IMR-90 (cell line): ENCODE measurements at regions not wholly inside any gene's neighbourhood (a gene's known extent, or its start where the extent isn't known, plus 50 kb on each side); places are given as distances from the start of the nearest gene placed in this dataset.

Experiments
- BHLHE40 ChIP-seq: fragments of 150-350 bp; IDR thresholded peaks from 2 replicates; pipeline ENCODE4 v1.6.1; 2016; ENCODE audit warnings: mild to moderate bottlenecking, low read depth, low read length
- CEBPB ChIP-seq: IDR thresholded peaks from 2 replicates; pipeline ENCODE4 v1.6.1; 2012; ENCODE audit warnings: low read depth, low read length, improper control_type of control experiment
- CHD1 ChIP-seq: IDR thresholded peaks from 2 replicates; pipeline ENCODE4 v1.6.1; 2012; ENCODE audit warnings: low read depth, low read length, improper control_type of control experiment
- CTCF ChIP-seq: conservative IDR thresholded peaks from 2 replicates; pipeline ENCODE4 v1.5.1; 2012; ENCODE audit warnings: mild to moderate bottlenecking, low read depth, low read length, improper control_type of control experiment
- ELK1 ChIP-seq: fragments of 150-350 bp; IDR thresholded peaks from 2 replicates; pipeline ENCODE4 v1.6.1; 2016; ENCODE audit warnings: low read depth, mild to moderate bottlenecking, low read length, moderate library complexity, borderline replicate concordance
- FOS ChIP-seq: fragments of 150-350 bp; IDR thresholded peaks from 2 replicates; pipeline ENCODE4 v1.6.1; 2016; ENCODE audit warnings: low read depth, low read length
- MXI1 ChIP-seq: IDR thresholded peaks from 2 replicates; pipeline ENCODE4 v1.6.1; 2012; ENCODE audit warnings: low read depth, mild to moderate bottlenecking, low read length, moderate library complexity, borderline replicate concordance
- NFE2L2 ChIP-seq: fragments of 150-350 bp; IDR thresholded peaks from 2 replicates; pipeline ENCODE4 v1.6.1; 2016; ENCODE audit warnings: low read depth, mild to moderate bottlenecking, low read length
- POLR2A ChIP-seq: IDR thresholded peaks from 2 replicates; pipeline ENCODE4 v1.6.1; 2012; ENCODE audit warnings: mild to moderate bottlenecking, low read depth, low read length
- RAD21 ChIP-seq: IDR thresholded peaks from 2 replicates; pipeline ENCODE4 v1.6.1; 2012; ENCODE audit warnings: low read length, improper control_type of control experiment
- RCOR1 ChIP-seq: IDR thresholded peaks from 2 replicates; pipeline ENCODE4 v1.6.1; 2012; ENCODE audit warnings: mild to moderate bottlenecking, low read length, improper control_type of control experiment; ENCODE audit not compliant: insufficient replicate concordance
- RFX5 ChIP-seq: IDR thresholded peaks from 2 replicates; pipeline ENCODE4 v1.8.0; 2012; ENCODE audit warnings: low read depth, mild to moderate bottlenecking, low read length, moderate library complexity
- SMC3 ChIP-seq: fragments of 150-350 bp; IDR thresholded peaks from 2 replicates; pipeline ENCODE4 v1.6.1; 2016; ENCODE audit warnings: low read depth, mild to moderate bottlenecking, antibody characterized with exemption, low read length, moderate library complexity
- USF2 ChIP-seq: fragments of 150-350 bp; IDR thresholded peaks from 2 replicates; pipeline ENCODE4 v1.6.1; 2017; ENCODE audit warnings: mild to moderate bottlenecking, antibody characterized with exemption, low read length, low read depth

- TF ChIP-seq BHLHE40: no peak
- no peak for TF ChIP-seq CTCF
- TF ChIP-seq POLR2A: no peak
- no peak for TF ChIP-seq SMC3
- TF ChIP-seq USF2: no peak
- TF ChIP-seq NFE2L2: no peak
- TF ChIP-seq RFX5: no peak
- no peak for TF ChIP-seq RCOR1
- no peak for TF ChIP-seq FOS
- no peak for TF ChIP-seq RAD21
- TF ChIP-seq ELK1: no peak
- no peak for TF ChIP-seq CEBPB
- no peak for TF ChIP-seq CHD1
- no peak for TF ChIP-seq MXI1
These were observed 369.9 kb upstream of the PTGER4 start for GRCh38 chr5:40309851-40310250.
